ENCODE measurements at regions not wholly inside any gene's neighbourhood (a gene's known extent, or its start where the extent isn't known, plus 50 kb on each side); places are given as distances from the start of the nearest gene placed in this dataset.

DNA sequence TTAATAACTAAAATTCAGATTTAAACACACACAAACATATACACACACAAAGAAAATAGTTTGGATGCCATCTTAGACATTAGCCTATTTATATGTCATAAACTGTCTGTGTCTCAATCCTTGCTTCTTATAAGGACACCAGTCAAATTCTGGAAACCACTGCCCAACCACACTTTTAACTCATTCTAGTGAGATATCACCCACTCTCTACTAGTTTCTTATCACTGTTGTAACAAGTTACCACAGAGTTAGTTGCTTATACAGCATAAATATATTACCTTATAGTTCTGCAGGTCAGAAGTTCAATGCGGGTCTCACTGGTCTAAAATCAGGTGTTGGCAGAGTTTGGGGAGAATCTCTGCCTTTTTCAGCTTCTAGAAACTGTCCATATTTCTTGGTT is 239.1 kb downstream of the MTX2 start:
- no peak for DNase-seq

DNA sequence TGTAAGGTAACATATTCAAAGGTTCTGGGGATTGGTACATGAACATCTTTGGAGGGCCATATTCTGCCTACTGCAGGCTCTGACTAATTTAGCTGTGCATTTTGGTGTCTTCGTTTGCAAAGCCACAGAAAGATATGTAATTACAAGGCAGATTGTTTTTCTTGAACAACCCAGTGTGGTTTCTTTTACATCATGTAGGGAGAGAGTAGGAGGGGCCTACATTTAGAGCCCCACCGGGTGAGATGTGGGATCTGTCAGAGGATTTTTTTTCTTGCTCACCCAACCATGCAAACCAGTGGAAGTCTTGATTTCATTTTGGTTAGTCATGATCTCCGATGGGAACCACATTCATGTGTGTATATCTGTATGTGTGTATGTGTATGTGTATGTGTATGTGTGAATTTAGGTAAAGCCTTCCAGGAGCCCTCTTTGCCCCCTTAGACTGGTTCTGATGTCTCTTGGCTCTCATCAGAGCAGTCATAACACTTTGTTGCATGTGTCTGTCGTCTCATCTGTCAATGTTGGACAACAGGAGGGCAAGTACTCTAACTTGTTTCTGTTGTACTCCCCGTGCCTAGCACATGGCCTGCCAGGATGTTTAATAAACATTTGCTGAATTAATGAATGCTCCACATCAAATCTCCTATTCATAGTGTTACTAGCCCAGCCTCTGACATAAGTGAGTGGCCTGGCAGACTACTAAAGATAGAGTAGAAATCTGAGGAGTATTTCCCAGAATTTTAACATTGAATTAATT is 239.9 kb downstream of the MTX2 start:
- no peak for DNase-seq

GRCh38 chr2:176514276-176514675 is 245.0 kb downstream of the MTX2 start:
- DNase-seq: no peak

DNA sequence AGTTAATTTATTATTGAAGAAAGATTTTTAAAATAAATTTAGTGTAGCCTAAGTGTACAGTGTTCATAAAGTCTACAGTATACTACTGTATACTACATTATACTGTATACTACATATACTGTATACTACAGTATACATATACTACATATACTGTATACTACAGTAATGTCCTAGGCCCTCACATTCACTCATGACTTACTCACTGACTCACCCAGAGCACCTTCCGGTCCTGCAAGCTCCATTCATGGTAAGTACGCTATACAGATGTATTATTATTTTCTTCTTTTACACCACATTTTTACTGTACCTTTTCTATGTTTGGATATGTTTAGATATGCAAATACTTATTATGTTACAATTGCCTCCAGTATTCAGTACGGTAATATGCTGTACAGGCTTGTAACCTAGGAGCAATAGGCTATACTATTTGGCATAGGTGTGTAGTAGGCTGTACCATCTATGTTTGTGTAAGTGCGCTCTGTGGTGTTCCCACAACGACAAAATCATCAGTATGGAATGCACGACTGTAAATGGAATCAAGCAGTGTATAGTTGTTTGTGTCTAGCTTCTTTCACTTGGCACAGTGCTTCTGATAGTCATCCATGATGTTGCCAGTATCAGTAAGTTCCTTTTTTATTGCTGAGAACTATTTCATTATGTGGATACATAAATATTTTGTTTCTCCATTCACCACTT is 245.7 kb downstream of the MTX2 start:
- no peak for DNase-seq

GRCh38 chr2:176516051-176516602 is 246.9 kb downstream of the MTX2 start:
- no peak for DNase-seq

DNA sequence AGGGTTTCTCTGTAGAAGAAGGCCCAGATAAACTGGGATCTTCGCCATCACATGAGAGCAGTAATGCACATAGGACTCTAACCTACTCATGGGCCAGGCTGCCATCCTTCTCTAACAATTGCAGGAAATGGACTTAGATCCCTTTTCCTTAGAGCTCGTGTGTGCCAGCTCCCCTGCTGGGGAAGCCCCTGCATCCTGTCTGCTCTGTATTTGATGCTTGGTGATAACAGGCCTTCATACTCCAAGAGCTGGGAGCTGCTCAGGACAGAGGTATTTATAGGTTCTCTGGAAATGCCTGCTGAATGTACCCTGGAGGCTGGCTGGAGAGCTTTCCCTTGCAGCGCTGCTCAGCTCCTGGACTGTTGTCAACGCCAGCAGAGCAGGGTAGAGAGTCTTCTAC is 249.6 kb downstream of the MTX2 start:
- no peak for DNase-seq

GRCh38 chr2:176521878-176522670 is 252.8 kb downstream of the MTX2 start:
- DNase-seq: no peak

GRCh38 chr2:176525086-176525485 is 255.8 kb downstream of the MTX2 start:
- DNase-seq: no peak

- no peak for DNase-seq
Measured at GRCh38 chr2:176526995-176527901, 258.0 kb downstream of the MTX2 start.

- DNase-seq: no peak
Measured at GRCh38 chr2:176531608-176532007, 262.4 kb downstream of the MTX2 start.

- no peak for DNase-seq
Measured at GRCh38 chr2:176533505-176534193, 264.4 kb downstream of the MTX2 start.

DNA sequence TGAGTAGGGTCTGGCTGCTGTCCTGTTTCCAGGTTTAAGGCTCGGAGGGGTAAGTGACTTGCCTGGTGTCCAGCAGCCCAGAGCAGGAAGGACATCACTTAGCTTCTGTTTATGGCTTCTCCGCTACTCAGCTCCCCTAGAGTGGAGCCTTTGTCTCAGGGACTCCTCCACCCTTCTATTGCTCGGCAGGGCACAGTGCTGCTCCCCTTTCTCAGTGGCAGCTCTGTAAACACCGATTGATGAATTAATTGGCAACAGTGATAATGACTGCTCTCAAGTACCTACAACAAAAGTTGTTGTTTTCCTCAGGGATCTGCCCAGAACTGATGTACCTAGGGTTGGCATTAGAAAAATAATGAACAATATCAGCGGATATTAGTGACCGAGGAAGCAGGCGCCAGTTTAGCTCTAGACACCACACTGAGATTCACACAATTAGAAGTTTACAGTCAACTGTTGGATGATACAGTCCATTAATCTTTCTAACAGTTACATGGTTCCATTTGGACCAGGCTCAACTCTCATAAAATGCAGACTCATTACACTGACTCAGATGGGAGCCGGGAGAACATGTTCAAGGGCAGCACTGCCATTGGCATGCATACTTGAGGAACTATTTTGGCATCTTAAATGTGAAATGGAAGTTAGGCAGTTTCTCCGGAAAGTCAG is 265.7 kb downstream of the MTX2 start:
- no peak for DNase-seq

DNA sequence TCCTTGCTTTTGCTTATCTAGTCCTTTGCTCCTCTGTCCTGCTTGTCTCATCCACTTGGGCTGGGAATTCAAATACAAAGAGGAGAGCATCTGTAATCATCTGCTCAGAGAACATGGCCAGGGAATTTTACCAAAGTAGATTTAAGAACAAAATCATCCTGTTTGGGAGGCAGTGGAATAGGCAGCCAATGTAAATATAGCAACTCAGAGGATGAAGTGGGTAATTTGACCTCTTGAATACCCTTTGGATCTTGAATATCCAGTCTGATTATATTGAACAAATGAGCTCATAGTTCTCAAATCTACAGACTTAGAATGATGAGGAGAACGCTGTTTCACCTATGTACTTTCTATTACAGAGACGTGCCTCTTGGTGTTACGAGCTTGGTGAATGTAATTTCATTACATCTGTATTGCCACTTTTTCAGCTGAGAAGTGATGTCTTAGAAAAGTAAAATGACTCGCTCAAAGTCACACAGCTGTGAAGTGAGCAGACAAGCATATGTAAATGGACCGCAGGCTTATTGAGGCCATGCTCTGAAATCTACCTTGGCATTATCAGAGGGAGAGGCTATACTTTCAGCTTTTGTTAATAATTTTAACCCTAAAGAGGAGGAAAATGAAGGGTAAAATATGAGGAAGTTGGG is 266.3 kb downstream of the MTX2 start:
- no peak for DNase-seq

DNA sequence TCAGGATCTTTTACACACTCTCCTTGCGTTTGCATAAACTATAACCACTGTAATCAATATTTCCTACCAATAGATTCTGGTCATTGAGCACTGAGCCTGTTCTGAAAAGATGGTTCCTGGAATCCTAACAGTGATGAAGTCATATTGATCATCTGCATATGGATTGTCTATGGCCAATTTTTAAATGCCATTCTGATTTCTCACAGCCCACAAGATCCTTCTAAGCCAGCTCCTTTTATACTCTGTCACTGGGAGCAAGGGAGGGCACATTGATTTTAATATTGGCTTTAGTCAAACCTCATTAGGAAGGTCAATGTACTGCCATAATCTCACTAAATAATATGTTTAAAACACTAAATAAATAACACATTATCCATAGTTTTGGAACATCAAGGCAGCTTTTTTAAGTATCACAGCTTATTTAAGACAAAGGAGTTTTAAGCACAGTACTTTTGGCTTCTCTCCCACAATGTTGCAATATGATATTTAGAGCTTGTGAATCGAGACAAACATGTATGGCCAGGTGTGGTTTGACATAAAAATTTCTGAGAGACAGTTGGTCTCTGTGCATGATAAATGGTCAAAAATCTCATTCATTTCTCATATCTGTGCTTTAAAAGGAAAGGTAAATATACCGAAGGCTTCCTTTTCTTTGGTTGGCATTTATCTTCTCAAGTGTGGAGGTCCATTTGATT is 267.3 kb downstream of the MTX2 start:
- DNase-seq: no peak

- no peak for DNase-seq
Measured at GRCh38 chr2:176537932-176538331, 268.7 kb downstream of the MTX2 start.

DNA sequence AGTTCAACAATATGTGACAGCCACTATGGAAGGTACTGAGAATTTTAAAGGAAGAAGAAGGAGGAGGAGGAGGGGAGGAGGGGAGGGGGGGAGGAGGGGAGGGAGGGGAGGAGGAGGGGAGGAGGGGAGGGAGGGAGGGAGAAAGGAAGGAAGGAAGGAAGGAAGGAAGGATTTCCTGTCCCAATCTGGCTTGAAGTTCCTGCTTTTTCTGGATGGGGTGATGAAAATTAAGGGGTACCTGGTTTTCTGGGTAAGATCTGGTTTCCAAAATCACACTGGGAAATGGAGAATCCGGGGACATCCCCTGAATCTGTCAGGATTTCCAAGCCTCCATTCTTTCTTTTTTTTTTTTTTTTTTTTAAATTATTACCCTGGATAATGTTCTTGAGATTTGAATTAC is 271.8 kb downstream of the MTX2 start:
- DNase-seq: no peak

DNA sequence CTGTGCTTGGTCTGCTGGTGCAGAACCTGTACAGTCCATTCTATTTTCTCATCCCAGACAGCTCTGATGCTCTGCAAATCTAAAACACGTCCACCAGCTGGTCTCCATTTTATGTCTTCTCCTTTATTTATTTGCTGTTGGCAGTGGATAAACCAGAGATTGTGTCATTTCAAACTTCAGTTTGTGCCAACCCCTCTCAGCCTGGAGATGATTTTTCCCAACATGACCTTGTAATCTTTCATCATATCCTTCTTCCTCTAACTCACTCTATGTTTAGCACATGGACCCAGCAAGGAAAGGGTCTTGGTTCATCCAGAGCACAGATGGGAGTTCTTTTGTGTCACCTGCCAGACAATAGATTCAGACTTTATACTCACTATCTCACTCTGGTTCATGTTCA is 273.2 kb downstream of the MTX2 start:
- DNase-seq: no peak

DNA sequence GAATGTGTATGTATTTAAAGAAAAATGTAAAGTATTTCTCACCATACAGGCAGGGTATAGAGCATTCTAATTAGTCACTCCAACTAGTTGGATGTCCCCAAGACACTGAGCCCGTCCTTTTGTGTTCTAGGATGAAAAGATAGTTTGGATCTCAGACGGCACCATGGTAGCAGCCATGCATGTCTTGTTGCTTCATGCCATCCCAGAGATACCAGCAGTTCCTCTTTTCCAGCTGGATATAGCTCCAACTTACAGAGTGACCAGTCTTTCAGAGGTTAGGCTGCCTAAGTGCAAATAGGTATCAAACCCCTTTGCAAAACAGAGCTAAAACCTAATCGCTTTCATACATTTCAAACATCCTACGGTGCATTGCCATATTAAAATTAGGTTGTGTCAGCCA is 275.3 kb downstream of the MTX2 start:
- DNase-seq: no peak

GRCh38 chr2:176544991-176545956 is 276.0 kb downstream of the MTX2 start:
- no peak for DNase-seq

Measured in CD4-positive, alpha-beta T cell treated with Interleukin-1 beta for 1 hour (primary cell).